Activated CD4-positive, alpha-beta T cell treated with anti-CD3 and anti-CD28 coated beads, Interleukin-10, Interleukin-2, amounts not matched to agents 100 ng/mL and 50 ng/mL, durations not matched to agents 16 hours and 8 hours (primary cell): ENCODE measurements at regions not wholly inside any gene's neighbourhood (a gene's known extent, or its start where the extent isn't known, plus 50 kb on each side); places are given as distances from the start of the nearest gene placed in this dataset.
"Not testable (repeated sequence)": the region's sequence is repeated elsewhere in the genome, so short reads cannot be mapped to it uniquely, and the experiment has no call there.

Experiments
- DNase-seq: peaks from one replicate; pipeline ENCODE4 v3.0.0-alpha.2; 2020

GRCh38 chr2:16247326-16248122 is 307.2 kb downstream of the MYCN start:
- DNase-seq = no peak

- DNase-seq = no peak
Measured at GRCh38 chr2:16246911-16247310, 306.6 kb downstream of the MYCN start.

GRCh38 chr2:16246281-16246850 is 306.0 kb downstream of the MYCN start:
- DNase-seq = no peak

- no peak for DNase-seq
Measured at GRCh38 chr2:16245481-16246054, 305.2 kb downstream of the MYCN start.

GRCh38 chr2:16244966-16245320 is 304.6 kb downstream of the MYCN start:
- no peak for DNase-seq

GRCh38 chr2:16244153-16244965 is 304.0 kb downstream of the MYCN start:
- DNase-seq = no peak

GRCh38 chr2:16243411-16243996 is 303.2 kb downstream of the MYCN start:
- DNase-seq = no peak

GRCh38 chr2:16242906-16243305 is 302.6 kb downstream of the MYCN start:
- no peak for DNase-seq

GRCh38 chr2:16241166-16242160 is 301.1 kb downstream of the MYCN start:
- no peak for DNase-seq

GRCh38 chr2:16240402-16240801 is 300.1 kb downstream of the MYCN start:
- no peak for DNase-seq

- no peak for DNase-seq
Measured at GRCh38 chr2:16239296-16239850, 299.0 kb downstream of the MYCN start.

- no peak for DNase-seq
Measured at GRCh38 chr2:16238786-16239185, 298.4 kb downstream of the MYCN start.

- DNase-seq = no peak
Measured at GRCh38 chr2:16238001-16238761, 297.8 kb downstream of the MYCN start.

GRCh38 chr2:16235747-16236146 is 295.4 kb downstream of the MYCN start:
- no peak for DNase-seq

GRCh38 chr2:16235291-16235690 is 294.9 kb downstream of the MYCN start:
- DNase-seq = not testable (repeated sequence)

- DNase-seq = no peak
Measured at GRCh38 chr2:16228951-16229350, 288.6 kb downstream of the MYCN start.

GRCh38 chr2:16228471-16228870 is 288.1 kb downstream of the MYCN start:
- no peak for DNase-seq

GRCh38 chr2:16227811-16228462 is 287.6 kb downstream of the MYCN start:
- no peak for DNase-seq

GRCh38 chr2:16226943-16227664 is 286.8 kb downstream of the MYCN start:
- DNase-seq = no peak
